IPS DF 6.9 (cell line): ENCODE measurements at regions not wholly inside any gene's neighbourhood (a gene's known extent, or its start where the extent isn't known, plus 50 kb on each side); places are given as distances from the start of the nearest gene placed in this dataset.

ENCODE experiments used
- DNase-seq: peaks from one replicate; pipeline ENCODE4 v3.0.0-alpha.2; 2013; ENCODE audit warnings: low read depth, low spot score
- H3K27ac ChIP-seq: one replicate; pipeline ENCODE4 v1.5.1; 2013; ENCODE audit warnings: low read length, control low read depth
- H3K27me3 ChIP-seq: 2 replicates; pipeline ENCODE4 v1.6.1; 2013; ENCODE audit warnings: mild to moderate bottlenecking, low read length; ENCODE audit not compliant: control insufficient read depth, insufficient read depth
- H3K36me3 ChIP-seq: 2 replicates; pipeline ENCODE4 v1.6.1; 2013; ENCODE audit warnings: low read length; ENCODE audit not compliant: control insufficient read depth, insufficient read depth
- H3K4me1 ChIP-seq: 2 replicates; pipeline ENCODE4 v1.6.1; 2013; ENCODE audit warnings: low read length; ENCODE audit not compliant: control insufficient read depth, insufficient read depth
- H3K4me3 ChIP-seq: 2 replicates; pipeline ENCODE4 v1.5.1; 2013; ENCODE audit warnings: mild to moderate bottlenecking, low read length
- H3K9me3 ChIP-seq: 2 replicates; pipeline ENCODE4 v1.6.1; 2013; ENCODE audit warnings: low read length, inconsistent platforms; ENCODE audit not compliant: control insufficient read depth, insufficient read depth
- WGBS: extraction: QIAGEN DNeasy Blood & Tissue Kit; methylation state at CpG from one replicate; pipeline ENCODE4 v1.1.7; 2013; ENCODE audit warnings: mixed read lengths, missing lambda C conversion rate; ENCODE audit not compliant: insufficient read length, insufficient coverage; 5-methylcytosine and 5-hydroxymethylcytosine counted together

DNA sequence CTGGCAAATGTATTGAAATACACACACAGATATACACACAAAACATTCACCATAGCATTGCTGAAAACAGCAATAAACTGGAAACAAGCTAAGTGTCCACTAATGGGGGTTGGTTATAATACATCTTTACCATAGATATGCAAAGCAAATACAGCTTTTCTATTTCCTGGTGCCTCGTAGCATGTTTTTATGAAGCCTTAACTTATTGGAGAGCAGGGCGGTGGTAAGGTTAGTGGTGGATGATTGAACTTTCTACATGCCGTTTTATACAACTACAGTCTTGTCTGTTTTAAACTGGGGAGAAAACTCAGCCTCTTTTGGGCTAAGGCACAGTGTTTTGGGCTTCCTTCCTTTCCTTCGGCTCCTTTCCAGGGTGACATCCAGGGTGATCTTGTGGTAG is 104.5 kb downstream of the NR2F2 start:
- H3K27ac ChIP-seq, result no peak overlapping the region
- H3K9me3 ChIP-seq, result no peaks in the 10 kb centered on the region
- DNase-seq, result no peak
- H3K4me1 ChIP-seq, result no peaks in the 10 kb centered on the region
- H3K4me3 ChIP-seq, result no peak overlapping the region
- H3K27me3 ChIP-seq, result no peaks in the 10 kb centered on the region
- H3K36me3 ChIP-seq, result no peaks in the 10 kb centered on the region
- WGBS, result no CpG with 5 or more reads among the region's 4 CpGs

DNA sequence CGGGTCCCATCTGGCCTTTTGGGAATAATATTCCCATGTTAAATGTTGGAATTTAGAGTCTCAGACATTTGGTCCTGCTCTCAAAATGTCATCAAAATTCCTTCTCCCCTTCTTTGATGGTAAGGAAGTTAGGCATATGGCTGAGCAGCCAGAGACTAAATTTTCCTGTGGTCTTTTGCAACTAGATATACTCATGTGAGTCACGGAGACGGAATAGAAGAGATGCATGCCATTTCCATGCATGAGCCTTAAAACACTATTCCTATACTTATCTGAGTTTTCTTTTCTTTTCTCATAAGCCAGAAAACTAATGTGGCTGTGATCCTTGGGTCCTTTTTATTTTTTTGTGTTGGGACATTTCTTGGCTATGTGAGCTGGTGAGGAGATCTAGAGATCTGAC is 105.3 kb downstream of the NR2F2 start:
- no CpG with 5 or more reads among the region's 3 CpGs for WGBS
- Histone ChIP-seq H3K27ac (no peak overlapping the region), H3K4me1 (no peaks in the 10 kb centered on the region), H3K4me3 (no peak overlapping the region), H3K9me3 (no peaks in the 10 kb centered on the region), H3K36me3 (no peaks in the 10 kb centered on the region), H3K27me3 (no peaks in the 10 kb centered on the region)
- DNase-seq, result no peak

DNA sequence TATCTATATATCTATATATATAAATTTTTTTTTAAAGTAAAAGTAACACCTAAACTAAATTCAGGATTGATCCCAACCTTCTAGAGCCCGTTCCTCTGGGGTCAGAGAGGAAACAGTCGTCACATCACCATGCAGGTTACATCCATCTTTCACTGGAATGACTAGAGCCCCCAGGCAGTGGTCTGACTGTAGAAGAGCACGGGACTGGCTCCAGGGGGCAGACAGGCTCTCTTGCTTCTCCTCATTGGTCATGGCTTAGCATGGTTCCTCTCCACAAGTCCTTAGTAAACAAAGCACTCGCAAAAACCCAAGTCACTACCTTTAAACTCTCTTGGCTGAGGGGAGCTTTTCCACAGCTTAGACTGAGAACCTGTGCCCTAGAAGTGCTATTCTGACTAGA is 110.5 kb downstream of the NR2F2 start:
- Histone ChIP-seq H3K27ac (no peak overlapping the region), H3K36me3 (no peaks in the 10 kb centered on the region), H3K9me3 (no peaks in the 10 kb centered on the region), H3K4me3 (no peak overlapping the region), H3K4me1 (no peaks in the 10 kb centered on the region), H3K27me3 (no peaks in the 10 kb centered on the region)
- WGBS, result no CpG with 5 or more reads among the region's 4 CpGs
- DNase-seq, result no peak

DNA sequence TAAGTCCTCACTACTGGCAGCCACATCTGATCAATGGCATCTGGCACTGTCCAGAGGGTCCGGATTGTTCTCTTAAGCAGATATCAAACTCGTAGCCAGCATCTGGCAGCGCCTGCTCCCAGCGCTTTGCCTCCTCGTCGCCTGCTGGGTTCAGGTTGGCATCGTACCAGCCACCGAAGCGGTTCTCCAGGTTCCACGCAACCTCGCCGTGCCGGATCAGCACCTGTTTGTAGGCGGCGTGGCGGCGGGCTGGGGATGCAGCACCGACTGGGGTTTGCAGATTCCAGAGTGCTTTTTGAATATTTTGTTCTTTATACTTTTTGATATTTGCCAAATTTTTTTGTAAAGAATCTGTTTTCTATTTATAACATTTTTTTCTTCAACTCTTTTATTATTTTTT is 111.6 kb downstream of the NR2F2 start:
- H3K27me3 ChIP-seq, result no peaks in the 10 kb centered on the region
- no peak for DNase-seq
- no peak overlapping the region for H3K27ac ChIP-seq
- no peaks in the 10 kb centered on the region for H3K36me3 ChIP-seq
- WGBS, result no CpG with 5 or more reads among the region's 18 CpGs
- H3K4me3 ChIP-seq, result no peak overlapping the region
- H3K4me1 ChIP-seq, result no peaks in the 10 kb centered on the region
- H3K9me3 ChIP-seq, result no peaks in the 10 kb centered on the region

DNA sequence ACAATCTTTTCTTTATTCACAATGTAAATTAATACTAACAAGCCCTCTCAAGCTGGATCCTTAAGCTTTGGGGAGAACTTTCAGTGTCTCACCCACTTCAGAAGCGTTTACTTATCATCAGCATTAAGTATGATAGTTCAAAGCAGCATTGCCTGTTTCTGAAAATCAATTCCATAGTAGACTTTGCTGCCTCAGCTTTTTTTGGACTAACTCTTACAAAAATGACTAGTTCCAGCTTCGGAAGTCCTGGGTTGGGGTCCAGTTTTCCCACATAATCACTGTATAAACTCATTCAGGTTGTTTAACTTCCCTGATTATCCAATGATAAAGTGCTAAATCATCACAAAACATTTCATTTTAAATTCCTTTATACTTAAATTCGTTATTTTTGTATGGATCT is 114.4 kb downstream of the NR2F2 start:
- WGBS, result 100% methylated on average over 1 of the region's 3 CpGs
- Histone ChIP-seq H3K9me3 (no peaks in the 10 kb centered on the region), H3K36me3 (no peaks in the 10 kb centered on the region), H3K27me3 (no peaks in the 10 kb centered on the region), H3K27ac (no peak overlapping the region), H3K4me1 (no peaks in the 10 kb centered on the region), H3K4me3 (no peak overlapping the region)
- DNase-seq, result no peak

DNA sequence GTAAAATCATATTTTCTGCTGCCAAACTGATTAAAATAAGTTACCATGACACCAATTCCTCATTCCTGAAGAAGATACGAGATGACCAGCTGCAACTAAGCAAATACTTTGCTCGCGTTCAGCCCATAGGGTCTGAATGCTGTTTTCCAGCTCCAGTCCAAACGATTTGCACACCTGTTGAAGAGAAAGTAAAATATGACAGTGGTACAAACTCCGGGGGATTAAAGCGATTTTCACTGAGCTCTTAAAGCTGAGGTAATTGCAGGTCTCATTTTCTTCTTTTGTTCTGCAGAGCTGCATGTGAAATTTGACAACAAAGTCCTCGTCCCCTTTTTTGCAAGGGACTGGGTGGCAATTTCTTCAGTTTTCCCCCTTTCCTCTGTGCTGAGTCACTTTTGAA is 118.4 kb downstream of the NR2F2 start:
- H3K4me3 ChIP-seq, result no peak overlapping the region
- WGBS, result no CpG with 5 or more reads among the region's 7 CpGs
- no peak for DNase-seq
- no peak overlapping the region for H3K27ac ChIP-seq
- no peaks in the 10 kb centered on the region for H3K4me1 ChIP-seq
- H3K9me3 ChIP-seq, result no peaks in the 10 kb centered on the region
- no peaks in the 10 kb centered on the region for H3K27me3 ChIP-seq
- no peaks in the 10 kb centered on the region for H3K36me3 ChIP-seq

DNA sequence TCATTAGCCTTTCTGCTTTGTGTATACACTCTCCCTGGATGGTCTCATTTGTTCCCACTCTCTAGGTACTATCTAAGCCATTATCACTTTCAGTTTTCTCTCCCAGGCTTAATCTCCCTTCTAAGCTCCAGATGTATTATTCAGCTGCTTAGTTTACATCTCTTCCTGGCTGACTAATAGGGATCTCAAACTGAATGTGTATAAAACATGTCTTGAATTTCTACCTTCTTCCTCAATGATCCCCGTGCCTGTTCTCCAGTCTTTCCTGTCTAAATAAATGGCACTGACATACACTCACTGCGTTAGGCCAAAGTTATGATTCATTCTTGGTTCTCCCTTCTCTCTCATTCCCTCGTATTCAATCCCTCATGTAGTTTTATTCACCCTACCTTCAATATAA is 127.3 kb downstream of the NR2F2 start:
- Histone ChIP-seq H3K4me1 (no peaks in the 10 kb centered on the region), H3K27ac (no peak overlapping the region), H3K9me3 (no peaks in the 10 kb centered on the region), H3K4me3 (no peak overlapping the region), H3K27me3 (no peaks in the 10 kb centered on the region), H3K36me3 (no peaks in the 10 kb centered on the region)
- WGBS, result no CpG with 5 or more reads among the region's 3 CpGs
- no peak for DNase-seq

DNA sequence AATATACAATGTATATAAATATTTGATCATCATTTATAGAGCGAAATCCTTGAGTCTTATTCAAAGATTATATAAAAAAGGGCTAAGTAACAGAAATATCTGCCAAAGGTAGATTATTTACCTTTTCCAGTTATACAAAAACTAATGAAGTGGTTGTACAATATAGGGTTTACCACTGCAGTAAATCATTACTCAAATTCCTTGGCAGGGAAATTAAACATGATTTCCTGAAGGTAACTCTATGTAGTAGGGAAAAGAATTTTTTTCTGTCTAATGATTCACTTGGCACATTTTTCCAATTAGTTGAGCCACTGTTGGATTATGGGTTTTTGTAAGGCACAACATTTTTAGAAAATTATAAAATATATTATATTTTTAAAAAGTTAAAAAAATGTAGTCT is 129.6 kb downstream of the NR2F2 start:
- Histone ChIP-seq H3K36me3 (no peaks in the 10 kb centered on the region), H3K27me3 (no peaks in the 10 kb centered on the region; the same call in 1 of the 2 replicates), H3K9me3 (no peaks in the 10 kb centered on the region), H3K4me1 (no peaks in the 10 kb centered on the region), H3K27ac (no peak overlapping the region), H3K4me3 (no peak overlapping the region)
- DNase-seq, result no peak
- no CpG with 5 or more reads among the region's 1 CpG for WGBS

DNA sequence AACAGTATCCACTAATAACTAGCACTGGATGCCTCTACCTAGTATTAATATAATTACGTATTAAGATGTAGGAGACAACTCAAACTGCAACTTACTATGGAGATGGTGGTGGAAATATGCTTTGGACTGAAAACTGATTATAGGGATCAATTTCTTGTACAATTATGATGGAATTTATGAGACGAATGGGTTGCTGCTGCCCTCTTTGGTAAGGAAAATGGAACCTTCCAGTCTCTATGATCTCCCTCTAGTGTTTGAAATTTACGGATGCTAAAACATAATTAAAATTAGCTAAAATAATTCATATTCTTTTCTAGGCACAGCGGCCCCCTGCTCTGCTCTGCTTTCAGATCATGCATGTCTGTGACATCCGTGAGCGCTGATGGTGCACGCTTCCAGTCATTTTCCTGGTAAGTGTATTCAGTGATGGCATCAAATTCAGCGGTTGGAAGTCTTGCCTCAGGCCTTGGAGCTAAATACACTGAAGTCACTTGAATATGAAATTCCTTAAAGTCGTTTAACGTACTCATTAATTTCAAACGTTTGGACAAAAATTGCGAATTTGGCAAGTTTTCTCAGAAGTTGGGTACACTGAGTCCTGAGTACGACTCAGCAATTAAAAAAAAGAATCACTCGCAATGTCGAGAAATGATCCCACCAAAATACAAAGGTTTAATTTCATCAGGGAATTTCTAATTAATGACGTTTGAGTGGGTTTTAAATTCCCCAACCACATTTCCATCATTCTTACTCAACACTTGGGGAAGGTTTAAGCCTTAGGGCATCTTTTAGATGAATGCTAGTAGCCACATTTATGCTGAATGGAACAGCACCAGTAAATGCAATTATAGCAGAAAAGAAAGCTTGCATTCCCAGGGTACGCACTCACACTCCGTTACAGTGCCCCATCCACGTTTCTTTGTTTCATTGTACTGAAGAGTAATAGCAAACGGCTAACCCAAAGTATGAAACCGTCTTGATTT is 132.6 kb downstream of the NR2F2 start:
- no peaks in the 10 kb centered on the region for H3K4me1 ChIP-seq
- no peak overlapping the region for H3K27ac ChIP-seq
- H3K4me3 ChIP-seq, result no peak overlapping the region
- no peak for DNase-seq
- H3K27me3 ChIP-seq, result no peaks in the 10 kb centered on the region; the same call in 1 of the 2 replicates
- WGBS, result no CpG with 5 or more reads among the region's 21 CpGs
- no peaks in the 10 kb centered on the region for H3K36me3 ChIP-seq
- no peaks in the 10 kb centered on the region for H3K9me3 ChIP-seq

DNA sequence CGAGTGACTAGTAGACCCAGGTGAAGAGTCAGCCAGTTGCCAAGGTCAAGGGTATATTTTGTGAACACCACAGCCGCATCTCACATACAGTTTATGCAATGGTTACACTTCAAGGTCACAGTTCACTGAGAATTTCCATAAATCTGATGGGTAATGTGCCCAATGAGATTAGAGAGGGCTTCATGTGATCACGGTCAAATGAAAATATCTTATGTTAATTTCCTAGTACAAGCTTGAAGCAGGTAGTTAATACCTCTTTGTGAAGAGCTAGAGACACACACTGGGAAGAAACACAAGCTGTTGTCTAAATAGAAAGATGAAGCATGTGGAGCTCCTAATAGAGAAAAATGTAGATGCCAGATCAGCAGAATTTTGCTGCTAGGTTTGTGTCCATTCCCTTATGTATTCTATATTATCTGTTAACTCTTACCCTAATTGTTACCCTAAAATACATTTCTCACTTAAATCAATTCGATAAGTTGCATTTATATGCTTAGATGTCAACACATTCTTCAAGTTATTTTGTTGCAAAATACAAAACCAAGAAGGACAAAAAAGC is 136.0 kb downstream of the NR2F2 start:
- H3K27me3 ChIP-seq, result no peaks in the 10 kb centered on the region; the same call in 1 of the 2 replicates
- WGBS, result 100% methylated on average over 1 of the region's 4 CpGs

More for the DNA sequence above, 136.0 kb downstream of the NR2F2 start:
- H3K9me3 ChIP-seq, result no peaks in the 10 kb centered on the region
- H3K27ac ChIP-seq, result no peak overlapping the region
- no peaks in the 10 kb centered on the region for H3K36me3 ChIP-seq
- no peak for DNase-seq
- H3K4me1 ChIP-seq, result no peaks in the 10 kb centered on the region
- H3K4me3 ChIP-seq, result no peak overlapping the region
